ENCODE measurements at regions not wholly inside any gene's neighbourhood (a gene's known extent, or its start where the extent isn't known, plus 50 kb on each side); places are given as distances from the start of the nearest gene placed in this dataset.
"Not testable (repeated sequence)": the region's sequence is repeated elsewhere in the genome, so short reads cannot be mapped to it uniquely, and the experiment has no call there.

DNA sequence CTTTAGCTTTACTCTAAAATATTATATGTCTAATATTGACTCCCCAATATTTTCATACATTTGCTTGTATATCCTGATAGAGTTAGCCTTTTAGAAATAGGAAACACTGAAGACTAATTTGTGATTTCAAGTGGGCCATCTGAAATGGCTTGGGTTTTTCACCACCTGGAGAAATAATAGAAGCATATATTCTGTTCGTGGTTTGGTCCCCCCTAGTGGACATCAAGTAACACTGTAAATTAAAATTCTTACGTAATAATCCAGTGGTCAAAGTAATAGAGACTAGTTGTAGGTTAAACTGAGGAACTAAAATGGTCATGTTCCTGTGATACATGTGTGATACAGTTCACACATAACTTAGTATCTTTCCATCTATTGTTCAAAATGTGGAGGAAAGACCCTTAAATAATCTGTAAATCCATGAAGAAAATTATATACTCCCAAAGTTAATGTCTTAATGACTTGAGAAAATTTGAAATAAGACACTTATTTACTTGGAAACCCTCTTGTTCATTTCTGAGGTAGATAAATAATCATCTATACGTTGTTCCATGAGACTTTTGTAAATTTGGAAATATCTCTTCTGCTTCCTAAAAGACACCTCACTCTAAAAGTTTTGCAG lies 79.8 kb upstream of the SMARCAD1 start:
- DNase-seq (ENCODE audit: extremely low spot score) = peak; percentile 28
- ChIA-PET POLR2A (no interaction called here), CTCF (no interaction called here)
- TF ChIP-seq, protein P1, sequence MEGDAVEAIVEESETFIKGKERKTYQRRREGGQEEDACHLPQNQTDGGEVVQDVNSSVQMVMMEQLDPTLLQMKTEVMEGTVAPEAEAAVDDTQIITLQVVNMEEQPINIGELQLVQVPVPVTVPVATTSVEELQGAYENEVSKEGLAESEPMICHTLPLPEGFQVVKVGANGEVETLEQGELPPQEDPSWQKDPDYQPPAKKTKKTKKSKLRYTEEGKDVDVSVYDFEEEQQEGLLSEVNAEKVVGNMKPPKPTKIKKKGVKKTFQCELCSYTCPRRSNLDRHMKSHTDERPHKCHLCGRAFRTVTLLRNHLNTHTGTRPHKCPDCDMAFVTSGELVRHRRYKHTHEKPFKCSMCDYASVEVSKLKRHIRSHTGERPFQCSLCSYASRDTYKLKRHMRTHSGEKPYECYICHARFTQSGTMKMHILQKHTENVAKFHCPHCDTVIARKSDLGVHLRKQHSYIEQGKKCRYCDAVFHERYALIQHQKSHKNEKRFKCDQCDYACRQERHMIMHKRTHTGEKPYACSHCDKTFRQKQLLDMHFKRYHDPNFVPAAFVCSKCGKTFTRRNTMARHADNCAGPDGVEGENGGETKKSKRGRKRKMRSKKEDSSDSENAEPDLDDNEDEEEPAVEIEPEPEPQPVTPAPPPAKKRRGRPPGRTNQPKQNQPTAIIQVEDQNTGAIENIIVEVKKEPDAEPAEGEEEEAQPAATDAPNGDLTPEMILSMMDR (IDR thresholded peaks at IDR 0.05; ENCODE audit: control extremely low read depth, extremely low read depth, low read depth, missing control alignments) = peak; percentile 46

DNA sequence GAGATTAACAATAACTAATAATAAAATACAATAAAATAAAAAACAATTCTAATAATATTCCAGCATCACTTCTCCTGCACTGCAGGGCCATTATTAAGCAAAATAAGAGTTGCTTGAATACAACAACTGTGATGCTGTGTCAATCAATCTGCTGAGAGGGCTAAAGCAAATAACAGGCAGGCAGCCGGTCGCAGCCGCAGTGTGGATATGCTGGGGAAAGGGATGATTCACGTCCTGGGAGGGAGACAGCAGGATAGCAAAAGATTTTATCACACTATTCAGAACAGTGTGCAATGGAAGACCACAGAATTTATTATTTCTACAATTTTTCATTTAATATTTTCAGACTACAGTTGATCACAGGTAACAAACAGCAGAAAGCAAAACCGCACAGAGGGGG lies 76.5 kb upstream of the SMARCAD1 start:
- ChIA-PET POLR2A (no interaction called here), CTCF (no interaction called here)
- no peak for DNase-seq (ENCODE audit: extremely low spot score)
- TF ChIP-seq, protein P1 (IDR thresholded peaks at IDR 0.05; ENCODE audit: control extremely low read depth, extremely low read depth, low read depth, missing control alignments) = no peak

DNA sequence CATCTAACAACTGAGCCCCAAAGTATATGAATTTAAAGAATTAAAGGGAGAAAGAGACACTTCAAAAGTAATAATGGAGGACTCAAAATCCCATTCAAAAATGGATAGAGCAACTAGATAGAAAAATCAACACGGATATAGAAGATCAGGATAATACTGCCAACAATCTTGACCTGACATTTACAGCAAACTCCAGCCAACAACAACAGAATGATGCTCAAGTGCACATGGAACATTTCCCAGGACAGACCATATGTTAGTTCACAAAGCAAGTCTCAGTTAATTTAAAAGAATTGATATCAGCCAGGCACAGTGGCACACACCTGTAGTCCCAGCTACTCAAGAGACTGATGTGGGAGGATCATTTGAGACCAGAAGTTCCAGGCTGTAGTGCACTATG lies 72.0 kb upstream of the SMARCAD1 start:
- TF ChIP-seq, protein P1 (IDR thresholded peaks at IDR 0.05; ENCODE audit: control extremely low read depth, extremely low read depth, low read depth, missing control alignments) = no peak
- CTCF ChIA-PET = no interaction called here
- POLR2A ChIA-PET = no interaction called here
- DNase-seq (ENCODE audit: extremely low spot score) = no peak

DNA sequence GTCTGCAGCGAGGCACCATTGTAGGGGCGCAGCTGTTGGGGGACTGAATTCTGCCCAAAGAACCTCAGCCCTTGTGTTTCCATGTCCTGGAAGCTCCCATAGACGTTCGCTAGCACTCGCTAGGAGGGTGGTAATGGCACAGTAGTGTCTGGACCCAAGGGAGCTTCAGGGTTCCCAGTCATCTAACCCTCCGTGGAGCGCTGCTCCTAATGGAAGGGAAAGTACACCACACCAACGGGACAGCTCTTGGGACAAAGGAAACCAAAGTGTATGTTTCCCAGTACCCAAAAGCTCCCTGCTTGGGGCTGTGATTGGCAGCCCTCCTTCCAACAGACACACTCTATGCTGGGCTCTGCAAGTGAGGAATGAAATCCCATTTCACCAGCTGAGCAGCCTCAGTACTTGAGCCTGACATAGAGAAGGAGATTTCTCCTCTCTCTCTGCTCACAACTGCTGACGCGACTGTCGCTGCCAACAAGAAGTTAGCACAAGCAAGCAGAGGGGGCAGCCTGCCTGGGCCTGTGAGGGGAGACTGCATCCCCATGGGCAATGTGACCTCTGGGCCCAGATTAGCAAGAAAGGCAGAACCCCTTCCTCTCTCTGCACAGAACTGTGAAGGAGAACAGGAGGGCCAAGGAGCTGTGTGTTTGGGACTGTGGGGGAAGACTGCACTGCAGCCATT lies 67.6 kb upstream of the SMARCAD1 start:
- TF ChIP-seq, protein P1 (IDR thresholded peaks at IDR 0.05; ENCODE audit: control extremely low read depth, extremely low read depth, low read depth, missing control alignments) = no peak
- DNase-seq (ENCODE audit: extremely low spot score) = no peak
- CTCF ChIA-PET = interaction anchor here (2.0 kb wide), 1 partner anchor 30 kb away, joined by 5 read pairs; no protein-coding TSS in a partner anchor
- POLR2A ChIA-PET = no interaction called here

DNA sequence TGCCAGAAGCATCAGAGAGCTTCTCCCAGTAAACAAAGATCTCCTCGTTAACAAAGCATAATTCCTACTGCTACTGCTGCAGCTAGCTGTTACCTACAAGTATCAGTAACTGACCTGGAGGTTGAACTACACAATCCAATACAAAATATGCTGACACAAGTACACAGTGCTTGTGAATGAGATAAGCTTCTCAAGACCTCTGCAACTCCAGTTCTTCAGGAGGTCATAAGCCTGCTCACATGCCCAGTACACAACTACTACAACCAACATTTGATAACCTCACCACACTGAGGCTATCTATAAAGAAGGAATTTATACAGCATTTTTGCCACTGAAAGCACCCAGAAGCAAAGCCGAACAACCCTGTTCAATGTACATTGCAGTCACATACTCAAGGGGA lies 66.7 kb upstream of the SMARCAD1 start:
- ChIA-PET POLR2A (no interaction called here), CTCF (interaction anchor here (2.0 kb wide), 1 partner anchor 29 kb away, joined by 5 read pairs; no protein-coding TSS in a partner anchor)
- TF ChIP-seq, protein P1 (IDR thresholded peaks at IDR 0.05; ENCODE audit: control extremely low read depth, extremely low read depth, low read depth, missing control alignments) = no peak
- DNase-seq (ENCODE audit: extremely low spot score) = no peak

DNA sequence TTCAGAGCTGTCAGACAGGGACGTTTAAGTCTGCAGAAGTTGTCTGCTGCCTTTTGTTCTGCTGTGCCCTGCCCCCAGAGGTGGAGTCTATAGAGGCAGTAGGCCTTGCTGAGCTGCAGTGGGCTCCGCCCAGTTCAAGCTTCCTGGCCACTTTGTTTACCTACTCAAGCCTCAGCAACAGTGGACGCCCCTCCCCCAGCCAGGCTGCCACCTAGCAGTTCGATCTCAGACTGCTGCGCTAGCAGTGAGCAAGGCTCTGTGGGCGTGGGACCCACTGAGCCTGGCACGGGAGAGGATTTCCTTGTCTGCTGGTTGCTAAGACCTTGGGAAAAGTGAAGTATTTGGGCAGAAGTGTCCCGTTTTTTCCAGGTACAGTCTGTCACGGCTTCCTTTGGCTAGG lies 59.6 kb upstream of the SMARCAD1 start:
- CTCF ChIA-PET; POLR2A ChIA-PET; DNase-seq (ENCODE audit: extremely low spot score): not testable (repeated sequence)

DNA sequence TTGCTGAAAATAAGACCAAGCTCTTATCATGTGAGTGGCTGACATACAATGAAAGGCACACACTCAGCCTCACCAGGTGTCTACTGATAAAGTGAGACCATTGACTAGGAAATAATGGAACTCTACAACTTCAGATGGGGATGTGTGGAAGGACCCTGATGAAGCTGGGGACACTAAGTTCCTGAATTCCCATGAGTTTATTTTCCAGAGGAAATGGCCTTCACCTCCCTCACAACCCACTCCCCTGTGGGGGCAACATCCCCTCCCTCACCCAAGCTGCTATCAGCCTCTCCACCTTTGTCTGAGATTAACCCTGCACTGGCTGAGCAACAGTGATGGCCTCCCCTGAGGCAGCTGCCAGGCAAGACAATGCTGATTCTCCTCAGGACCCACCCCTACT lies 55.2 kb upstream of the SMARCAD1 start:
- DNase-seq (ENCODE audit: extremely low spot score) = no peak
- TF ChIP-seq, protein P1 (IDR thresholded peaks at IDR 0.05; ENCODE audit: control extremely low read depth, extremely low read depth, low read depth, missing control alignments) = no peak
- POLR2A ChIA-PET = no interaction called here
- CTCF ChIA-PET = interaction anchor here (1.0 kb wide), 1 partner anchor 8 kb away, joined by 3 read pairs; no protein-coding TSS in a partner anchor

DNA sequence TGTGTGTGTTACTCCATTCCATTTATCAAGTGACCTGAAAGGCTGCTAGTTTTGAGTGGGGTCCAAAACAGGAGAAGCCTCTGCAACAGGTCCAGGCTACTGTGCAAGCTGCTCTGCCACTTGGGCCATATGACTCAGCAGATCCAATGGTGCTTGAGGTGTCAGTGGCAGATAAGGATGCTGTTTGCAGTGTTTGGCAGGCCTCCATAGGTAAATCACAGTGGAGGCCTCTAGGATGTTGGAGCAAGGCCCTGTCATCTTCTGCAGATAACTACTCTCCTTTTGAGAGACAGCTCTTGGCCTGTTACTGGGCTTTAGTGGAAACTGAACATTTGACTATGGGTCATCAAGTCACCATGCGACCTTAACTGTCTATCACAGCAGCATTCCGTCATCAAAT lies 52.3 kb upstream of the SMARCAD1 start:
- DNase-seq (ENCODE audit: extremely low spot score); CTCF ChIA-PET; POLR2A ChIA-PET: not testable (repeated sequence)

All from GM10248 (cell line).